PFSK-1 (cell line): ENCODE measurements at regions not wholly inside any gene's neighbourhood (a gene's known extent, or its start where the extent isn't known, plus 50 kb on each side); places are given as distances from the start of the nearest gene placed in this dataset.

Source experiments
- FOXP2 ChIP-seq: optimal IDR thresholded peaks from 2 replicates; pipeline ENCODE3; 2011; ENCODE audit warnings: borderline replicate concordance, control low read depth, inconsistent platforms; ENCODE audit not compliant: insufficient read depth; ENCODE audit errors: extremely low read length, extremely low read depth
- POLR2AphosphoS5 ChIP-seq: IDR thresholded peaks from 2 replicates; pipeline ENCODE4 v1.6.1; 2012; ENCODE audit warnings: low read depth, mild to moderate bottlenecking, control low read depth, low read length, moderate library complexity
- REST ChIP-seq, 2 experiments: IDR thresholded peaks; 2 replicates each; pipeline versions ENCODE4 v1.6.1 to v1.8.0; 2011 to 2012; ENCODE audit warnings: low read depth in 2 of 2, low read length in 2 of 2, control low read depth in 1 of 2, inconsistent platforms in 1 of 2, mild to moderate bottlenecking in 1 of 2, moderate library complexity in 1 of 2; ENCODE audit not compliant: insufficient read depth in 1 of 2
- SIN3A ChIP-seq: IDR thresholded peaks from 2 replicates; pipeline ENCODE4 v1.6.1; 2012; ENCODE audit warnings: mild to moderate bottlenecking, low read length, moderate library complexity, borderline replicate concordance; ENCODE audit not compliant: insufficient read depth
- TAF1 ChIP-seq: IDR thresholded peaks from 2 replicates; pipeline ENCODE4 v1.6.1; 2012; ENCODE audit warnings: low read length, control low read depth, borderline replicate concordance; ENCODE audit not compliant: insufficient read depth

GRCh38 chr2:869357-869871 lies 81.2 kb upstream of the SNTG2 start:
- TF ChIP-seq TAF1 = no peak

- no peak for TF ChIP-seq SIN3A
- TF ChIP-seq TAF1 = no peak
- no peak for TF ChIP-seq REST (IDR thresholded peaks at IDR 0.05; ENCODE audit: insufficient read depth in 1 of 2, low read depth in 2 of 2, low read length in 2 of 2)
These were observed 83.4 kb upstream of the SNTG2 start for GRCh38 chr2:867296-867695.

- TF ChIP-seq REST (IDR thresholded peaks at IDR 0.05; ENCODE audit: insufficient read depth in 1 of 2, low read depth in 2 of 2, low read length in 2 of 2) (no peak), FOXP2 (no peak), POLR2AphosphoS5 (no peak), TAF1 (no peak), SIN3A (no peak)
These were observed 83.8 kb upstream of the SNTG2 start for GRCh38 chr2:866887-867286.

- TF ChIP-seq SIN3A = no peak
- no peak for TF ChIP-seq REST (IDR thresholded peaks at IDR 0.05; ENCODE audit: insufficient read depth in 1 of 2, low read depth in 2 of 2, low read length in 2 of 2)
- no peak for TF ChIP-seq TAF1
- no peak for TF ChIP-seq FOXP2
- no peak for TF ChIP-seq POLR2AphosphoS5
These were observed 84.5 kb upstream of the SNTG2 start for GRCh38 chr2:866009-866680.

- no peak for TF ChIP-seq FOXP2
- no peak for TF ChIP-seq REST (IDR thresholded peaks at IDR 0.05; ENCODE audit: insufficient read depth in 1 of 2, low read depth in 2 of 2, low read length in 2 of 2)
- TF ChIP-seq POLR2AphosphoS5 = no peak
- no peak for TF ChIP-seq TAF1
- TF ChIP-seq SIN3A = no peak
These were observed 86.0 kb upstream of the SNTG2 start for GRCh38 chr2:864501-865106.
